Keratinocyte (primary cell): ENCODE measurements at regions not wholly inside any gene's neighbourhood (a gene's known extent, or its start where the extent isn't known, plus 50 kb on each side); places are given as distances from the start of the nearest gene placed in this dataset.

Experiments used
- DNase-seq: peaks from one replicate; pipeline ENCODE4 v3.0.0-alpha.2; 2011; ENCODE audit warnings: low read depth, missing footprints, low spot score
- FAIRE-seq: peaks from 2 replicates; lab custom pipeline; 2011; peaks lifted over from hg19 to GRCh38; lab: Jason Lieb, UNC
- H2AFZ ChIP-seq: 2 replicates; pipeline ENCODE4 v1.6.0; 2012; ENCODE audit warnings: low read length, control low read depth, inconsistent platforms; ENCODE audit not compliant: control insufficient read depth
- H3K27ac ChIP-seq: 2 replicates; pipeline ENCODE4 v1.5.1; 2011; ENCODE audit warnings: low read length; ENCODE audit not compliant: control insufficient read depth, insufficient read depth
- H3K27me3 ChIP-seq: 3 replicates; pipeline ENCODE4 v1.6.0; 2011; ENCODE audit warnings: low read length; ENCODE audit not compliant: control insufficient read depth, insufficient read depth; ENCODE audit errors: extremely low read depth
- H3K36me3 ChIP-seq, 2 experiments: 2 replicates in 1 of 2; 3 replicates in 1 of 2; pipeline ENCODE4 v1.5.1; 2011; ENCODE audit warnings: low read length in 2 of 2, mild to moderate bottlenecking in 1 of 2; ENCODE audit not compliant: control insufficient read depth in 2 of 2, insufficient read depth in 2 of 2; ENCODE audit errors: extremely low read depth in 1 of 2
- H3K4me1 ChIP-seq: 3 replicates; pipeline ENCODE4 v1.5.1; 2011; ENCODE audit warnings: low read length; ENCODE audit not compliant: control insufficient read depth, insufficient read depth; ENCODE audit errors: extremely low read depth
- H3K4me2 ChIP-seq: 3 replicates; pipeline ENCODE4 v1.6.0; 2011; ENCODE audit warnings: low read depth, low read length; ENCODE audit not compliant: control insufficient read depth, insufficient read depth; ENCODE audit errors: extremely low read depth
- H3K4me3 ChIP-seq, 3 experiments: fragments of 200-600 bp in 1 of 3; sonication (generic) in 1 of 3; 2 replicates in 2 of 3; 3 replicates in 1 of 3; pipeline ENCODE4 v1.5.1; 2011 to 2016; ENCODE audit warnings: low read length in 3 of 3, mild to moderate bottlenecking in 3 of 3, control low read depth in 2 of 3, inconsistent platforms in 1 of 3, low read depth in 1 of 3, mixed read lengths in 1 of 3, mixed run types in 1 of 3, moderate library complexity in 1 of 3; ENCODE audit not compliant: control insufficient read depth in 2 of 3, insufficient read depth in 2 of 3; ENCODE audit errors: extremely low read depth in 1 of 3
- H3K79me2 ChIP-seq: 2 replicates; pipeline ENCODE4 v1.6.0; 2012; ENCODE audit warnings: low read length; ENCODE audit not compliant: control insufficient read depth, insufficient read depth
- H3K9ac ChIP-seq: 3 replicates; pipeline ENCODE4 v1.6.0; 2011; ENCODE audit warnings: low read length; ENCODE audit not compliant: control insufficient read depth, insufficient read depth; ENCODE audit errors: extremely low read depth
- H3K9me1 ChIP-seq: 3 replicates; pipeline ENCODE4 v1.6.0; 2011; ENCODE audit warnings: low read length; ENCODE audit not compliant: control insufficient read depth, insufficient read depth; ENCODE audit errors: extremely low read depth
- H3K9me3 ChIP-seq: 2 replicates; pipeline ENCODE4 v1.5.1; 2012; ENCODE audit warnings: low read depth, low read length; ENCODE audit not compliant: control insufficient read depth
- H4K20me1 ChIP-seq: 3 replicates; pipeline ENCODE4 v1.6.0; 2011; ENCODE audit warnings: low read length; ENCODE audit not compliant: control insufficient read depth, insufficient read depth; ENCODE audit errors: extremely low read depth
- CTCF ChIP-seq, 3 experiments: IDR thresholded peaks in 1 of 3; conservative IDR thresholded peaks in 1 of 3; optimal IDR thresholded peaks in 1 of 3; 2 replicates in 2 of 3; 3 replicates in 1 of 3; pipeline versions ENCODE3 to v1.5.1; 2011; ENCODE audit warnings: low read length in 3 of 3, mild to moderate bottlenecking in 3 of 3, moderate library complexity in 2 of 3, control low read depth in 1 of 3, inconsistent platforms in 1 of 3; ENCODE audit not compliant: insufficient read depth in 2 of 3; ENCODE audit errors: extremely low read depth in 1 of 3
- EZH2 ChIP-seq: IDR thresholded peaks from one replicate; pipeline ENCODE4 v1.6.1; 2012; ENCODE audit warnings: inconsistent platforms, mild to moderate bottlenecking, low read length, moderate library complexity
- dilution Hi-C: fragments of 300-500 bp; cut with MboI; formaldehyde crosslinking; loops from one replicate; pipeline ENCODE4 v1.7.0; 2020; ENCODE audit warnings: low sequenced_read_pairs; ENCODE audit not compliant: extremely low pct_ligation_motif_present

DNA sequence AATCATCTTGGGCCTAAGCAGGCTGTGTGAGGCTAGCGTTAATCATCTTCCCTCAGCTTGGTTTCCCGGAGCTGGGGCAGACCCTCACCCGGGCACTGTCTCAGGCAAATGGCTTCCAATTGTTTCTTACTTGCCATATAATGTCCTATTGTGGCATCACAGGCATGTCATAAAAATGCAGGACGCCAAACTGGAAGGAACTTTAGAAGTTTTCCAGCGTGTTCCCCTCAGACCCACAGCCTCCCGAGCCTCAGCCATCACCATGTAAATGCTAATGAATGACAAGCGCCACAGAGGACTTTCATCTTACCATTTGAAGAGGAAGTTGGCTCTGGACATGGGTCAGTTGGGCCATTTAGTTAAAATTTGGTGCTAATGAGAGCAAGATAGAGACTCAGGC, 143.0 kb upstream of the IRX1 start:
- H3K36me3 ChIP-seq, result no peaks in the 10 kb centered on the region
- TF ChIP-seq EZH2, result no peak
- TF ChIP-seq CTCF (optimal IDR thresholded peaks at IDR 0.05 in 1 of 3, IDR thresholded peaks at IDR 0.05 in 1 of 3, conservative IDR thresholded peaks at IDR 0.05 in 1 of 3; ENCODE audit: extremely low read depth in 1 of 3, insufficient read depth in 2 of 3, low read length in 3 of 3), result no peak
- H3K9ac ChIP-seq, result no peak overlapping the region
- H3K9me1 ChIP-seq, result no peaks in the 10 kb centered on the region
- no peaks in the 10 kb centered on the region for H3K4me1 ChIP-seq
- DNase-seq (no peak), FAIRE-seq (no peak)
- dilution Hi-C loops, result no loop called here
- no peak overlapping the region for H3K4me3 ChIP-seq
- H3K27me3 ChIP-seq, result no peaks in the 10 kb centered on the region
- no peaks in the 10 kb centered on the region for H3K9me3 ChIP-seq
- no peaks in the 10 kb centered on the region for H4K20me1 ChIP-seq
- H2AFZ ChIP-seq, result no peak overlapping the region
- H3K79me2 ChIP-seq, result no peaks in the 10 kb centered on the region
- H3K27ac ChIP-seq, result no peak overlapping the region
- H3K4me2 ChIP-seq, result no peak overlapping the region

- Histone ChIP-seq H3K4me2 (no peak overlapping the region), H4K20me1 (no peaks in the 10 kb centered on the region), H3K9me3 (no peaks in the 10 kb centered on the region), H2AFZ (no peak overlapping the region), H3K27me3 (no peaks in the 10 kb centered on the region), H3K9ac (no peak overlapping the region), H3K4me1 (no peaks in the 10 kb centered on the region), H3K27ac (no peak overlapping the region), H3K4me3 (no peak overlapping the region), H3K79me2 (no peaks in the 10 kb centered on the region), H3K36me3 (no peaks in the 10 kb centered on the region), H3K9me1 (no peaks in the 10 kb centered on the region)
- FAIRE-seq (no peak), DNase-seq (no peak)
- TF ChIP-seq EZH2, result no peak
- TF ChIP-seq CTCF (optimal IDR thresholded peaks at IDR 0.05 in 1 of 3, IDR thresholded peaks at IDR 0.05 in 1 of 3, conservative IDR thresholded peaks at IDR 0.05 in 1 of 3; ENCODE audit: extremely low read depth in 1 of 3, insufficient read depth in 2 of 3, low read length in 3 of 3), result no peak
- dilution Hi-C loops, result no loop called here
These were observed 143.7 kb upstream of the IRX1 start for GRCh38 chr5:3451961-3452360.
